ENCODE measurements at regions not wholly inside any gene's neighbourhood (a gene's known extent, or its start where the extent isn't known, plus 50 kb on each side); places are given as distances from the start of the nearest gene placed in this dataset.

DNA sequence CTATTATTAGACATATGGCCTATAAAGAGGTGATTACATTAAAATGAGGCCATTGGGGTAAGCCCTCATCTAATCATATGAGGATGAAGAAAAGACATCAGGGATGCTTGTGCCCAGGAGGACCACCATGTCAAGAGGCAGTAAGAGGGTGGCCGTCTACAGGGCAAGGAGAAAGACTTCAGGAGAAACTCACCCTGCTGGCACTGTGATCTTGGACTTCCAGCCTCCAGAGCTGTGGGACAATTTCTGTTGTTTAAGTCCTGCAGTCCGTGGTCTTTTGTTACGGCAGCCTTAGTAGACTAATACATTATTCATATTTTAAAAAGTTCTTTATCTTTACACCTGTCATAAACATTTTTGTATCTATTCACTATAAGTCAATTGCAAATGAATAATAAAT lies 290.0 kb downstream of the PRL start:
- DNase-seq, result no peak

DNA sequence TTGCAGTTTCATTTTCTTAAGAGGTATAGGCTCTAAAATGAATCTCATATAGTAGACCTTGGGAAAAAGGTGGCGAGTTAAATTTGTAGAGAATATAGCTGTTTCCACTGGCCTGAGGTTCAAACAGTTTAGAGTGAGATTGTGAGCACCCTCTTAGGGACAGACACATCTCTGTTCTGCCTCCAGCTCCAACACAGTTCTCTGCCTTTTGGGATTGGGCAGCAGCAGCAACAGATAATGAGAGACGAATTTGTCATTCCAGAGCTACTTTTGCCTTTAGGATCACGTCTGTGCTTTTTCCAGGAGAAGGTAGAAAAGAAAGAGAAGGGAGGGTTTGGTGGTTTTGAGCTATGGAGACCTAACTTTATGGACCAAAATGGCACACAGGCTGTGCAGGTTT lies 289.4 kb downstream of the PRL start:
- DNase-seq, result no peak

DNA sequence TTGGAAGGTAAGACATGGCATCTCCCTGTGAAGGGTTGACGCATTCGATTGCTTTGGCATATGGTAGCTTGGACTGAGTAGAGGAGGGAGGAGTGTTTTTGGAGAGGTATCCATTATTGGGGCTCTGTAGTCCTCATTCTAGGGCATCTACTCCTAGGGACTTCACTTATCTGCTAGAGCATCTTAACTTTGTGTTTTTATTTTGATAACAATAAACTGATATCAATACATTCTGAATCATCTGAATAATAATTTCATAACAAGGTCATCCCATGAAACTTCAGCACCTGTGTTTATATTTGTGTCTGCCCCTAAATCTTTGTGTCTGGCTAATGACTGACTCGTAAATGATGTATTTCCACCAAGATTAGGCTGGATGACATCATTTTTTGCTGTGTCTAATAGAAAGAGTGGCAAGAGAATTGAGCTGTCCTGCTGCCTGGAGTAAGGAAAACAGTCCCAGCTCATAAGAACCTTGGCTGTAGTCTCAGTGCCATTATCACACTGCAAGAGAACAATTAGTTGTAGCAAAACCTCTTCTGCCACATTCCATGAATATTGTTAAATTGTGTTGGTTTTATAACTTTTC lies 288.5 kb downstream of the PRL start:
- DNase-seq, result no peak

DNA sequence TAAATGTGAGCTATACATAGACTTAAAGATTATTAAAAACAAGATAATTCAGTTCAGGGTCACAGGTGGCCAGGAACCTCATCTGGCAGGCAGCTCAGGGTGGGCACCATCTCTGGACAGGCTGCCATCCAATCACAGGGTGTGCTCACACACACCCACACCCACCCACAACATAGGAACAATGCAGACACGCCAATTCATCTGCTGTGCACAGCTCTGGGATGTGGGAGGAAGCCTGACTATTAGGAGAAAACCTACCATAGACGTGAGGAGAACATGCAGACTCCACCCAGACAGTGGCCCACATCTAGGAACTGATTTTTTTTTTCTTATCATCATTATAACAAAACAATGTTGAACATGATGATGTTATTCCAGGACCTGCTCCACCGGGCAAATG lies 286.7 kb downstream of the PRL start:
- DNase-seq, result no peak

DNA sequence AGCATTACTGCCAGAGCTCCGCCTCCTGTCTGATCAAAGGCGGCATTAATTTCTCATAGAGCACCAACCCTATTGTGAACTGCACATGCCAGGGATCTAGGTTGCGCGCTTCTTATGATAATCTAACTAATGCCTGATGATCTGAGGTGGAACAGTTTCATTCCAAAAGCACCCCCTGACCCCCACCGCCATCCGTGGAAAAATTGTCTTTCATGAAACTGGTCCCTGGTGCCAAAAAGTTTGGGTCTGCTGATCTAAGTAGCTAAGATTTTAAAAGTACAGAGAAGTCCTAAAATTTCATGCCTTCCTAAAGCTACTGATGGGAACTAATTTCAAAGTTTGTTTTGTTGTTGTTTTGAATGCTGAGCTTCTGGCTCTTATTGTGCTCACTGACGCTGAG lies 281.6 kb downstream of the PRL start:
- DNase-seq, result no peak

DNA sequence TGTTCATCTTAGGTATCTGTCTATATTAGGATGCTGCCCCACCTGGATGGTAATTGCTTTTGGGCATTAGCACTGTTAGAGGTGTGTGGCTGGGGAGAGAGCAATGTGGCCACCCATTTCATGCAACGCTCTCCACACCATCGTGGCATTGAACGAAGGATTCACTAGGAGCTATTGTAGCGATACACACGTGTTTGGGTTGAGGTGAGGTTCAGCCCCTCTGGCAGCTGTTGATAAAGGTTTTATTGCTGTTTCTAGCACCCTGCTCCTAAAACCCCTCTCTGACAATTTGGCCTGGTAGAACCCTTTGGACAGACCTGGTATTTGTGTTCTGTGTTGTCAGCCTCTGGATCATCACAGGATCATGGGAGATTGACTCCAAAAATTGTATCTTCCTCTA lies 280.9 kb downstream of the PRL start:
- DNase-seq, result no peak

DNA sequence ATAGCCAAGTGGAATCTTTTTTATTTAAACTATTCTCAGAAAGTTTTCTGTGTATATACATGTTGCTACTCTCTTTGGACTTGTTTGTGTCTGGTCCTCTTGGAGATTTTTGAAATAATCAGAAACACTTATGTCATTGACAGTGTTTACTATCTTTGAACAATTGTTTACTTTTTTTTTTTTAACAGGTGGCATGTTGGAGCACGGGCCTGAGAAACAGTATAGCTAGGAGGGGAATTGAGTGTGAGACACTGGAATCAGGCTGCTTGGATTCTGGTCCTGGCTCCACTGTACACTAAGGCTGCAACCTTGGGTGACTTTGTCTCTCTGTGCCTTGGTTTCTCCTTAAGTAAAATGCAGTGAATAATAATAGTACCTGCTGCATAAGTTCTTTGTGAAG lies 279.6 kb downstream of the PRL start:
- DNase-seq, result no peak

DNA sequence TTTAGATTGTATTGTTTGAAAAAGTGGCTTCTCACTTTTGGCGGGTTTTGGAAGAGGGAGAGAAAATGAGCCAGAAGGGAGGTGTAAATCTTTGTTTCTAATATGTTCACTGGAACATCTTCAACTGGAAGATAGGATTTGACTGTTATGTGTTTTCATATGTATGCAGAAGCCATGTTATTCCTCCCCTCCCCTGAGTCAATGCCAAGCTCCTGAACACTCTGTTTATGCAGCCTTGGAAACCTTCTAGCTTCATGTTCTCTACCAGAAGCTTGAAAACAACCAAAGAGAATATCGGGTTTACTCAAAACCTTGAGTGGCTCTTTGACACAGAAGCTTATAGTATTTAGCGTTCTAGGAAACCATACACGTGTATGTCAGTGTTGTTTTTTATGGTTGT lies 279.1 kb downstream of the PRL start:
- DNase-seq, result no peak

DNA sequence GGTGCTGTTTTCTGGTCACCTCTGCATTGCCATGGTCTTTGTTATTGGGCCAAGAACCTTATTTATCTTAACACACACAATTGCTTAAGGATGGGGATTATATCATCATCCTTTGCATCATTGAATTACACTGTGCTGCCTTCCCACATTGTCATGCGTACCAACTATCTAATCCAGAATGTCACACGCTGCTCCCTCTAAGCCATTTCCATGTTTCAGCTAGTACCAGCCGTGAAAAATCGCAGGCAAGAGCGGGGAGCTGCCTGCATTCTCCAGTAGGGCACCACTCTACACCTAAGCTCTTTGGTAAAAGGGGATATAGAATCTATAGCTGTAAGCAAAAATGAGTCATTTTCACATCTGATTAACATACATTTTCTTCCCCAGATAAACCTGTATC lies 277.0 kb downstream of the PRL start:
- DNase-seq, result no peak

DNA sequence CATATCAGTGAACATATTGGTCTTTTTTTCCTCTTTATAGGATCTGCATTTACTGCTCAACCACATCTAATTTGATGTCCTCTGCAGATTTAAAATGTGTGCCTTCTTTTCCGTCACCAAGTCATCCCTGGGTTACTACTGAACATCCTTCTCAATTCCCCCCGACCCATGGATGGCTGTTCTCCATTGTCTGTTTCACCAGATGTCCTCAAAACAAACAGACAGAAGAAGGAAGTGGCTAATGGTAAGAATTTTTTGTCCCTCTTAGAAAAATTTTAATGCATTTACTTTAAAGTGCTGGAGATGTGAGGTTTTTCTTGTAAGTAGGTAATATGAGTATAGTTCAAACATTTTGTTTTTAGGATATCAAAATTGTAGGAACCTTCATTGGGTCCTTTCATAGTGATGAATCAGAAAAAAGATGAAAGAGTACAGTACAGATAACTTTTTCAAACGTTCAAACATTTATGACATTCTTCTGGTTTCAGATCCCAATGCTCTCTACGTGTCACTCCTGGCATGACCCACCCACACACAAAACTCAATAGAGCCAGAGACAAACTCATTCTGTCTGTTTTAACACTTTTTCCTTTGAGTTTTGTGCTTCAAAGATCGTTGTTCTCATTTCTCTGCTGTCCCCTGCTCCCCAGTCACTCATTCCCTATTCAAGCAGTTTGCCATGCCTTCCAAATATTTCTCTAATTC lies 276.4 kb downstream of the PRL start:
- no peak for DNase-seq

DNA sequence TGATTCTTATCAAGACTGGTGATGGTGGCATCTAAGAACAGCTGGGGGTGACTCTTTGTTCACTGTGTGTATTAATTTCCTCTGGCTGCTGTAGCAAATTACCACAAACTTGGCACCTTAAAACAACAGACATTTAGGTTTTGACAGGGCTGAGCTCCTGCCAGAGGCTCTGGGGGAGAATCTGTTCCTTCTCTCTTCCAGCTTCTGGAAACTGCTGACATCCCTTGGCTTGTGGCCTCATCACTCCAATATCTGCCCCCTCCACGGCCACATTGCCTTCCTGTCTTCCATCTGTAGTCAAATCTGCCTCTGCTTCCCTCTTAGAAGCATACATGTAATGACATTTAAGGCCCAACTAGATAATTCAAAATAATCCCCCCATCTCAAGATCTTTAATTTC lies 274.9 kb downstream of the PRL start:
- peak; percentile 57 for DNase-seq

DNA sequence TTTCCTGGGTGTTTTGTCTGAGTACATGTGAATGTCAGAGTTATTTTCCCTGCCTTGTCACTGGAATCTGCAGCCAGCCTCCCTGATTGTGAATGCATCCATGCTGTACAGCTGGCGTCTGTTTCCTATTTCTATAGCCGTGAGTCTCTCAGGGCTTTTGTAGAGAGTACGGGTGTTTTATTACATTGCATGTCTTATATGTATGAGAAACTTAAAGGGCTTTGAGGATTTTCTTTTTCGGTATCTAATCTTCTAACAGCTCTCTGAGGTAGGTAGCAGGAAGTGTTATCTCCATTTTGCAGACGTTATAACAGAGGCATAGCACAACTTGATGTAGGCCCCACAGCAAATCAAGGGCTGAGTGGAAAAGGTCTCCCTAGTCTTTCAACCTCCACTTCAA lies 272.9 kb downstream of the PRL start:
- no peak for DNase-seq

DNA sequence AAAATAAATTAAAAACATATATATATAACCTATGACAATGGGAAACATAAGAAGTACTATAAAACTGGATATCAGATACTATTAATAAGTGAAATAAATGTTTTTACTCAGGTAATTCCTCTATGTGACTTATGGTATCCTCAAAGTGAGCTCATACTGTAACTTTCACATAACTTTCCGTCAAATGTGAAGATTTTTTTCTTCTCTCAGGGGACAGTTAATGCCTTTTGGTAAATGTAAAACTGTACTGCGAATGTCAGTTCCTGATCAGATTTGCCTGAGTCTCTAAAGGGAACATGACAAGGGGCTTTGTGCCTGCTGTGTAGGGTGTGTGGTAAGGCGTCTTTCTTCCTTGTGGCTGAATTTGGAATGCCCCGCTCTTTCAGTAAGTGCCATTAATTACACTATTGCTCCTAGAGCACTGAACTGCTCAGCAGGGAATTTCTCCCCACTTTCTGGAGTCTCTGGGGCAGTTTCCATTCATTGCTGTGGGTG lies 271.8 kb downstream of the PRL start:
- DNase-seq, result no peak

DNA sequence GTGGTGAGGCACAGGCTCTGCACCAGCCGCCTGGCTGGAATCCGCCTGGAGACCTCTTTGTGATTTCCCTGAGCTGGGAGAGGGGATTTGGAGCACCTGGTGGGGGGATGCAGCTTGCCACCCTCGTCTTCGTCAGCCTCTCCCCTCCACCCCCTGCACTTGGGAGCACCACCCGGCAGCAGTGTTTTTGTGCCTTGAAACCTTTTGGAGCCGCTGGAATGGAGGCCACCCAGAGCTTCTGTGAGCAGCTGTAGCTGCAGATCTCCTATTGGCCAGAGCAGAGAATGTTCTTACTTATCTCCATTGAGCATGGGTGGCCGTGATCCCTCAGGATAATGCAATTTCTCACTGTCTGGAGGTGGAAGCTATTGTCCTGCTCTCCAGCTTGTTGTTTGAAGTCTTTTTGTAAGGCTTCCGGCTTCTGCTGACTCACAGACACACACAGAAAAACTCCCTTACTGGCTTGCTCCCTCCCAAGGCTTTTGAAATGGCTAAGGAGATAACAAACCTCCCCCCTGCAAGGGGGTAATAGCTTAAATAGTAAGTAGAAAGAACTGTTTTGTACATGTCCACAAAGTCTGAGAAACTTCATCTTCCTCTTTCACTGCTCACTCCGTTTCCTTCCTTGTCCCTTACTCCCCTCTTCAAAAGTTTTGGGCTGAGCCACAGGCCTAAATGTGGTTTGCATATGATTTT lies 271.2 kb downstream of the PRL start:
- no peak for DNase-seq

DNA sequence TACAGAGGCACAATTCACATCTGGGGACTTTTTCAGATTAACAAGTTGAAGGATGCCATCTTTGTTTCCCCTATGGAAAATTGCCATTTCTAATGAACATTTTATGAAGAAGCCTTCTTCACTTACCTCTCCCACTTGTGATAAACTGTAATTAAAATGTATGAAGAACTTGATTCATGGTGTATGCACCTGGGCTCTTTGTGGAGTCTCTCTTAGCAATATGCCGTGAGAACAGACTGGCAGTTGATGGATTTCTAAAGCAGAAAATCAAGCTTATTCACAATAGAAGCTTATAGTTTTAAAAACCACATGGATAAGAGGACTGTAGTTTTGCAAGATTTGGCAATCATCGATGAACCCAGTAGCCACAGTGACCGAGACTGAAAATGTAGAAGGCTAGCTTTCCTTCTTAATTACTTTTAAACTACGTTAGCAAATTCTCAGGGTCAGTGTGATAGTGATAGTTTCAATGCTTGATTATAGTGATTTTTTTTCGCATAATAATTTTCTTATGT lies 270.6 kb downstream of the PRL start:
- DNase-seq, result no peak

DNA sequence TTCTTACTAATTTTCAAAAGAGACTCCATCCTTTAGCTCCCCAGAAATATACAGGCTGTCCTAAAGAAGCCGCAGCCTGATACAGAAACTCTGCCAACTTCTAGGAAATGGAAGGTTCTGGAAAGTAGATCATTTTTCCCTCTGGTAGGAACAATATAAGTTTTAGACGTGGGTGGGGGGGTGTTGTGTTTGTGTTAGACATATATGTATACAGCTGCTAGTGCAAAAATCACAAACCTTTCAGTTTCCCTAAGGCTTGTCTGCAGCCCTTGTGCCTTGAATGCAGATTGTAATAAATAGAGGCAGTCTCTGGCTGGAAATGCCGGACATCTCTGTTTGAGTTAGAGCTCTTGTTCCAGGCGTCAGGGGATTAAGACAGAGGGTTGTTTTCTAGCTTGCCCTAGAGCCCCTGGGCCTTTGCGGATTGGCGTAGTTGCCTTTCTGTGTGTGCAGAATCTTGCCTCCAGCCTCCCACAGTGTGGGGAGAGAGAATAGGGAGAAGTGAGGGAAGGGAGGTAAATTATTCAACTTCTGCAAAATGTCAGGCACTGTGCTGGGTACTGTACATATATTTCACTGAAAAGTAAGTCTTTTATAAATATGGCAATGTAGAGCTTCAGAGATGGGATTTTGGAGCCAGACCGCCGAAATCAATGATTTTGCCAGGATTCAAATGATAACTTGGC lies 269.7 kb downstream of the PRL start:
- DNase-seq, result no peak

DNA sequence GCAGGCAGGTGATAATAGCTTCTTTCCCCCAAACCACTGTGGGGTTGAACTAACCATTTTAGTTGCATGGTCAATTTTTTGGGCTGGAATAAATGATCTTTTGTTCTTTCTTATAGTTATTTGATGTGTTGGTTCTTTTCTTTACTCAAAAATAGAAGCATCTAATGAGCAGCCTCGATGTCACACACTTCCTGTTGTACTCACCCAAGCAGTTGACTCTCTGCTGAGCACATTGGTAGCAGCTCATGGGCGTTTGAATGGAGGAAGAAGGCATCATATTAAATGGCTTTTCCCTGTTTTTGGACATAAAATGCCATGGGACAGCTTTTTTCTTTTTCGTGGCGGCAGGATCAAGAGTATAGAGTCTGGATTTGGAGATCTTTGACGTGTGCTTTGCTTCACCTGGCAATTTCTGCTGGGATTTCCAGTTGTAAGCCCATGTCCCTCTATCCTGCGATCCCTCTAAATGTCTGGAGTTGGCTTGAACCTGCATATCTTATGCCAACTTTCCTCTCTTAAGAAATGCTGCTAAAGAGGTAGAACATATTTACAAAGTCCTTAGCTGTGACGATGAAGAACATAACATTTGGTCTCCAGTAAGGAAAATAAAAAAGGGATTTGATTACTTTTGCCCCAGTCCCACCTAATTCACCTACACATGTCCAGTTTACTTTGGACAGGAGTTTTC lies 268.3 kb downstream of the PRL start:
- peak; percentile 27 for DNase-seq

DNA sequence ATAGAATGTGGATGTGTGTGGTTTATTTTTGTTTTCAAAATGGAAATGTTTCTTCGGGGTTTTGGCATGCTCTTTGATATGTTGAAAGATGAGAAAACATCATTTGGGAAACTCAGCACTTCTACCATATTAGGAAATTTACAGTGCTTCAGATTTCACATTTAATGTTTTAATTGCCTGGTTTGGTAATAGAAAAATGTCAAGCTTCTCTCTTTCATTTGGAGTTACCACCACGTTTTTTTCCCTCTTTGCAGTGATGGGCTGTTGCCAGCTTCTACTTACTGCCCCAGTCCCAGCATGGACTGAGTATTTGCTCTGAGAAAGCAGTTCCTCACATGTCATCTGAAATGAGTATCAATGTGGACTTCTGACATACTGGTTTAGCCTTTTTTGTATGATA lies 267.7 kb downstream of the PRL start:
- DNase-seq, result peak; percentile 60

DNA sequence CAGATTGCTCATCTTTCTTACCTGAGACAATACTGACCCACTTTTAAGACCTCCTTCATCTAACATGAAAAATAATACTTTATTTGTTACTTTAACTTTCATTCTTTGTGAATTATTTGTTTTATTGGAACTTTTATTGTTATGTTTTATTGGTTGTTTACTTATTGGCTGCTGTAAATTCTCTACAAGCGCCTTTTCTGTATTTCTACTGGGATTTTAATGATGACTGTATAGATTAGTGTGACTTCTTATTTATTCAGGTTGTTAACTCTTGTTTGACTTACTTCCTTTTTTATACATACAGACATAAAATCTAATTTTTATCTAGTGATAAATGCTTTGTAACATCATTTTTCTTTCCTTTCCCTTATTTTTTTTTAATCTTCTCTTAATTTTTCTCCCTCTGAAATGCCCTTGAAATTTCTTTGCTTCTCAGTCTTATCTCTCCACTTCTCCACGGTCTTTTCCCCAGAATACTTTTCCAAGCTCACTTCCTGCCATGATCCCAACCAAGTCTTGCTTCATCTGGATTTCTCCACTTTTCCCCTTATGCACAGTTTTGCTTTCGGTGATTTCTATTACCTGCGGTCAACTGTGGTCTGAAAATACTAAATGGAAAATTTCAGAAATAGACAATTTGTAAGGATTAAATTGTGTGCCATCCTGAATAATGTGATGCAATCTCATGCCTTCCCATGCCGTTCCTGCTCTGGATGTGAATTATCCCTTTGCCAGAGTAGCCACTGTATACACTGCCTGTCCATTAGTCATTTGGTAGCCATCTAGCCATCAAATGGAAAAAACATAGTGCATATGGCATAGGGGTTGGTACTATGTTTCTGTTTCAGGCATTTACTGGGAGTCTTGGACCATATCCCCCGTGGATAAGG lies 265.9 kb downstream of the PRL start:
- DNase-seq, result no peak

DNA sequence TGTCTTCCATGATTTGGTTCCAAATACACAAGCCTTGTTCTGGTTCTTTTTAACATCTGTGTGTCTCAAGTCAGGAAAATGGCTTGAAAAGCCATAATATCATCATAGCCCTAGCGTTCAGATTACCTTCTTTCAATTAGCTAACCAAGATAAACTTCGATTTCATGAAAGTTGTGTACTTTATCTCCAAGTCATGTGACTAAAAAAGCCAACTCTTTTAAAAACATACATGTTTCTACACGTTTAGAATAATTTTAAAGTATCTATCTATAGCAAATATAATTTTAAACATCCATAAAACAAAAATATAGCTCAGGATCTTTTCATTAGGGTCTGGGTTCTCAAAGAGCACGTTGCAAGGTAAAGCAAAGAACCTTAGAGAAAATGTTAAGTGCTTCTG lies 261.1 kb downstream of the PRL start:
- no peak for DNase-seq

DNA sequence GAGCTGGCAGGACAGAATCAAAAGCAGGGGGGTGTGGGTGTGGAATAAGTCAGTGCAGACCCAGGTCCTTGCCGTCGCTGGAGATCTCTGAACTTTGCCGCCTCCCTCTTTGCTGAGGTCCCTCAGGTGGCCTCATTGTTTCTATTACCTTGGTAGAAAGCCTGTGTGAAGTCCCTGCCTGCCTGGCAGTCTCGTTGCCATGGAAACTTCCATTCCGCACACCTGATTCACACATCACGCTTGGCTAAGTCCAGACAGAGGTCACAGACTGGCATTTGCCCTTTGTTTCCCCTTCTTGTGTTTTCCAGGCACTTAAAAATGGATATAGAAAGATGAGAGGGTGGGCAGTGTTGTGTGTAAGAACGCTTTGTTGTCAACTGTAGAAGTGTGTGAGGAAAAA lies 260.6 kb downstream of the PRL start:
- DNase-seq, result no peak

DNA sequence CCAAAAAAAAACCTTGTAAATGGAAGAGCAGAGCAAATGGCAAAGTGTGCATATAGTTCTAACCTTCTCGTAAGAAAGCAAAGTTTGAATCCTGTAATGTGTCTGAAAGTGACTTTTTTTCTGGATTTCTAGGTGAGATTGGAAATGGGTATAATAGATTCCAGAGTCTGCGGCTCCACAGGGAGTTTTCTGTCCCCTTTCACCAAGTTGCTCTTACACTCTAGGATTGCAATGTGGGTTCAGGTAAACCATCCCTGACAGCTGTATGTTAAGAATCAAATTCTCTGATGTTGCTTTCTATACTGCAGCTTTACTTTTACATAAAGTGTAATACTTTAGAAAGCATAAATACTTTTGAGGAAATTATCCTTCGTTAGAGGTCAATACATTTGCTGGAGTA lies 260.1 kb downstream of the PRL start:
- no peak for DNase-seq

Measured in NCI-H446 treated with DMSO at 0.1 percent for 48 hours (cell line).